Dendritic cell treated with granulocyte-macrophage colony-stimulating factor and Interleukin-4, amounts not matched to agents 40 ng/mL and 50 ng/mL, for 4 days (primary cell): ENCODE measurements at regions not wholly inside any gene's neighbourhood (a gene's known extent, or its start where the extent isn't known, plus 50 kb on each side); places are given as distances from the start of the nearest gene placed in this dataset.
"Not testable (repeated sequence)": the region's sequence is repeated elsewhere in the genome, so short reads cannot be mapped to it uniquely, and the experiment has no call there.

Experiments
- H3K27ac Mint-ChIP-seq: one replicate; pipeline ENCODE4 v1.8.0; 2022; ENCODE audit warnings: mild to moderate bottlenecking, mixed read lengths
- H3K27me3 Mint-ChIP-seq: one replicate; pipeline ENCODE4 v1.8.0; 2022; ENCODE audit warnings: mild to moderate bottlenecking, mixed read lengths
- H3K36me3 Mint-ChIP-seq: one replicate; pipeline ENCODE4 v1.8.0; 2022; ENCODE audit warnings: low read depth, mixed read lengths
- H3K4me1 Mint-ChIP-seq: one replicate; pipeline ENCODE4 v1.8.0; 2022; ENCODE audit warnings: low read depth, mixed read lengths
- H3K4me3 Mint-ChIP-seq: one replicate; pipeline ENCODE4 v1.8.0; 2022; ENCODE audit warnings: mild to moderate bottlenecking, moderate library complexity, mixed read lengths
- H3K9me3 Mint-ChIP-seq: one replicate; pipeline ENCODE4 v1.8.0; 2022; ENCODE audit warnings: mixed read lengths
- intact Hi-C: fragments of 100-400 bp; cut with micrococcal nuclease; formaldehyde crosslinking; loops from one replicate; pipeline ENCODE4 v1.15.0; 2022

DNA sequence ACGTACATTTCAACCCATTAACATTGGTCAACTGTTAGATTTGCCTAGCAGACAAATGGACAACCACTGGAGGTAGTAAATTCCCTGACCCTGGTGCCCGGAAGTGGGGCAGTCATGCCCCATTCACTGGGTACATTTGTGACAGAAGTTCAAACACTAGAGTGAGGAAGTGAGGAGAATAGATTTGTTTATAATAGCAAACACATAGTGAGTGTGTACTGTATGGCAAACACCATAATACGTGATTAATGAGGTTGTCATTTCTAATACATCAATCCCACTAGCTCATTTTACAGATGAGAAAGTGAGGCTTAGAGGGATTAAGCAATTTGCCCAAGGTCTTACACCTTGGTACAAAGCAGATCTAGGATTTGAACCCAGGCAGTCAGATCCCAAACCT lies 181.9 kb upstream of the MKLN1 start:
- Mint-ChIP-seq H3K27me3 (peaks cover 4% of the 10 kb centered on the region), H3K27ac (no peak overlapping the region), H3K4me1 (no peaks in the 10 kb centered on the region), H3K4me3 (no peak overlapping the region), H3K36me3 (no peaks in the 10 kb centered on the region), H3K9me3 (peaks cover 13% of the 10 kb centered on the region)
- intact Hi-C loops = no loop called here

DNA sequence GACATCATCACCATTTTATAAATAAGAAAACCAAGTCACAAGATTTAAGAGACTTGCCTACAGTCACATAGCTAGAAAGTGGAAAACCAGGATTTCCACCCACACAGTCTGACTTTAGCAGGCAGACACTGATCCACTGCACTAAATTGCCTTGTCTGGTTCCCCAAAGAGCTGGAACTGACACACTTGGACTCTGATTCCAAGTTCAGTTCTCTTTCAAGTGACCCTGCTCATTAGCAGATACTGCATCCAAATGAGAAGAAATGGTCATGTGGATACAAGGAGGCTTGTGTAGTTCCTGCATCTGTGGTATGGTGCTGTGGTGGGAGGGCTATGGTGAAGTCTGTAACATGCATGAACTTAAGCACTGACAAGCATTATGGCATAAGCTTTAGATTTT lies 180.1 kb upstream of the MKLN1 start:
- Mint-ChIP-seq H3K4me1 (no peaks in the 10 kb centered on the region), H3K9me3 (no peaks in the 10 kb centered on the region), H3K36me3 (no peaks in the 10 kb centered on the region), H3K27ac (no peak overlapping the region), H3K27me3 (peaks cover 6% of the 10 kb centered on the region), H3K4me3 (no peak overlapping the region)
- intact Hi-C loops = no loop called here

DNA sequence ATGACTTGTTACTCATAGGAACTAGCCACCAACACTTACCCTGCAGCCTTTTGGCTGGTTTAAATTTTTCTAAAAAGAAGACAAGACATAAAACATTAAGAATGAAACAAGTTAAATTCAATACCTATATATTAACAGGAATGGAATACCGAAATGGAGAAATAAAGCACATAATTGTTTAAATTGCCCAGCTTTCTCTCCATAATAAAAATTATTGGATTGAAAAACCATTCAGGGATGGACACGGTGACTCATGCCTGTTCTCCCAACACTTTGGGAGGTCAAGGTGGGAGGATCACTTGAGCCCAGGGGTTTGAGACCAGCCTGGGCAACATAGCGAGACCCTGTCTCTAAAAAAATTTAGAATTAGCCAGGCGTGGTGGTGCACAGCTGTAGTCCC lies 179.4 kb upstream of the MKLN1 start:
- no peak overlapping the region for H3K4me3 Mint-ChIP-seq
- H3K9me3 Mint-ChIP-seq = no peaks in the 10 kb centered on the region
- peaks cover 6% of the 10 kb centered on the region for H3K27me3 Mint-ChIP-seq
- H3K27ac Mint-ChIP-seq = no peak overlapping the region
- H3K4me1 Mint-ChIP-seq = no peaks in the 10 kb centered on the region
- intact Hi-C loops = no loop called here
- no peaks in the 10 kb centered on the region for H3K36me3 Mint-ChIP-seq

DNA sequence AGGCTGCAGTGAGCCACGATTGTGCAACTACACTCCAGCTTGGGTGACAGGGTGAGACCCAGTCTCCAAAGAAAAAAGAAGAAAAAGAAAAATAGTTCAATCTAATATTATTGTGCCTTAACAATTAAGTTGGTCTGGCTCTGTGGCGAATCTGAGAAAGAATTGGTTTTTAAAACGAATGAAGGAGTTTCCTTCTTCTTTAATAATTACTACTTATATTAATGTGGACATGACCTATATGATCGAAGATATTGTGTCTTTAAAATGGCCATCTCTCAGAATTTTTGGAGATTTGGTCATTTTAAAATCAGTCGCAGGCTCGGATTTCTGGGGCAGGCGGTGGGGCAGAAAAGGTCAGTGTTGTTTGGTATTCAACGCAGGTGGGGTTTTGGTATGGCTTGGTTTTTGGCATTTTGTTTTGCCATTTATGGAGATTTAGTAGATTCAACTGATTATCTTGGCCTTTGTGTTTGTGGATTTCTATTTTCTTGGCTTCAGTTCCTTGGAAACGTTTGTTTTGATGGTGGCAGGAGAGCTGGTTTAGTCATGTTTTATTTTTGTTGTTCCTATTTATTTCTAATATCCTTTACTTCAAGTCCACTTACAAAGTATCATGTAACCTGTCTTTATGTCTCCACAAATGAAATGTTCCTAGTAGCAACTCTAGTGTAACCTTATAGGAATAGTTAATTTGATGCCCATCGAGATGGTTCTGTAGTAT lies 178.8 kb upstream of the MKLN1 start:
- H3K36me3 Mint-ChIP-seq = no peaks in the 10 kb centered on the region
- intact Hi-C loops = no loop called here
- no peak overlapping the region for H3K4me3 Mint-ChIP-seq
- no peak overlapping the region for H3K27ac Mint-ChIP-seq
- no peaks in the 10 kb centered on the region for H3K9me3 Mint-ChIP-seq
- H3K4me1 Mint-ChIP-seq = no peaks in the 10 kb centered on the region
- peaks cover 6% of the 10 kb centered on the region for H3K27me3 Mint-ChIP-seq

DNA sequence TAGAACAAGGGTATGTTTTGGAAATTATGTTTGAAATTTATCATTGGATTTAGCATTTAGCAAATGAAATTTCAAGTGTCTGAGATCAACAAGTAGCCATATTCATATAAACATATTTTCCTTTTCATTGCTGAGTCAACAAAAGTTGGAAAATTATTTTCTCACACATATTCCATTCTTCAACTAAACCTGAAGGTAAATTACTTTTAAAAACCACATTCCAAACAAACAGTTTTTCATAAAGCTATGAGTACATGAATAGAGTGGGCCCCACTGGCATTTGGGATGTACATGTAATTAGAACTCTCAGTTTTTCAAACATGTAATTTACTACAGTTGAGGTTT lies 178.3 kb upstream of the MKLN1 start:
- intact Hi-C loops = no loop called here

DNA sequence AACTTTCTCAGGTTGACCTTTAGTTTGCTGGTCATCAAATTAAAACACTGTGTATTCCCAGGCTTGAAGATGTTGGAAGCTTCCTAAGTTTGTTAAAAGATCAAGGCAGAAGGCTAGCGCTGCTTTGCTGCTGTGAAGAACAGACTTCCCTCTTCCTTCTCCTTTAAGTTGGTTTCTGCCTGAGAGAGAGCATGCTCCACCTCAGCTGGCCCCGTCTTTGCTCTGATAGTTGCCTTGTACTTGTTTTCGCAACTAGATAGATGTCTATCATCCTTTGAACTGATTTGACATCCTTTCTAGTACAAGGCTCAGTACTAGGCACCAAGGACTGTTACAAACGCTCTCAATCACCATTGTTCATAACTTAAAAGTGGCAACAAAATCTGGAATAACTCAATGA lies 177.8 kb upstream of the MKLN1 start:
- Mint-ChIP-seq H3K36me3 (no peaks in the 10 kb centered on the region), H3K4me3 (no peak overlapping the region), H3K27ac (no peak overlapping the region), H3K27me3 (peaks cover 6% of the 10 kb centered on the region), H3K4me1 (no peaks in the 10 kb centered on the region), H3K9me3 (no peaks in the 10 kb centered on the region)
- intact Hi-C loops = no loop called here

More for the DNA sequence above, 178.3 kb upstream of the MKLN1 start:
- Mint-ChIP-seq H3K4me3 (no peak overlapping the region), H3K36me3 (no peaks in the 10 kb centered on the region), H3K27me3 (peaks cover 6% of the 10 kb centered on the region), H3K27ac (no peak overlapping the region), H3K4me1 (no peaks in the 10 kb centered on the region), H3K9me3 (no peaks in the 10 kb centered on the region)

DNA sequence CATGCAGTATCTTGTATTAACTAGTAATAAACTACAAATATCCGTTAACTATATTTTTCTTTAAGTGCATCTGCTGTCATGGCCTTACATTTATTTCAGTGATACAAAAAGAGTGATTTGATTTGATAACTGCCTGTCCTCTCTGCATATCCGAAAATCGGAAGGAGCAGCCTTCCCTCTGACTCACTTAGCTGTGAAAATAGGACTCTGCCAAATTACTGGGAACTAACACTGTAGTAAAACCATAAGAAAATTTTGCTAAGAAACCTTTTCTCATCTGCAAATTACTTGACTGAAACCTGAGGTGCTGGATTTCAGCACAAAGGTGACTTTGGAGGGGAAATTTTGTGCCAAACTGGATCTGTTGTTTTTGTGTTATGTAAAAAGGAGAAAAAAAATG lies 176.6 kb upstream of the MKLN1 start:
- H3K36me3 Mint-ChIP-seq = no peaks in the 10 kb centered on the region
- H3K27ac Mint-ChIP-seq = no peak overlapping the region
- no peaks in the 10 kb centered on the region for H3K9me3 Mint-ChIP-seq
- H3K4me3 Mint-ChIP-seq = no peak overlapping the region
- intact Hi-C loops = no loop called here
- H3K27me3 Mint-ChIP-seq = peaks cover 6% of the 10 kb centered on the region
- H3K4me1 Mint-ChIP-seq = no peaks in the 10 kb centered on the region

DNA sequence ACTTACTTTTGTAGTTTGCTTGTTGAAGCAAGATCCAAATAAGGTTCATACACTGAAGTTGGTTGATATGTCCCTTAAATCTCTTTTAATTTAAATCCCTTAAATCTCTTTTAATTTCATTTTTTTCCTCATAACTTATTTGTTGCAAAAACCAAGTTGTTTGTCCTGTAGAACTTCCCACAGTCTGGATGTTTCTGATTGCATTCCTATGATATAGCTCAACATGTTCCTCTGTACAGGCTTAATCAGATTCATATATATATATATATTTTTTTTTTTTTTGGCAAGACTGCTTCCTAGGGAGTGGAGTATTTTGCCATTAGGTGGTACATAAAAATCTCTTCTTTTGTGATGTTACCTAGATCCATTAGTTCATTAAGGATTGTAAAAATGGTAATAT lies 174.9 kb upstream of the MKLN1 start:
- Mint-ChIP-seq H3K27ac (no peak overlapping the region), H3K4me3 (no peak overlapping the region), H3K36me3 (no peaks in the 10 kb centered on the region), H3K9me3 (no peaks in the 10 kb centered on the region), H3K4me1 (no peaks in the 10 kb centered on the region), H3K27me3 (peaks cover 6% of the 10 kb centered on the region)
- intact Hi-C loops = no loop called here

DNA sequence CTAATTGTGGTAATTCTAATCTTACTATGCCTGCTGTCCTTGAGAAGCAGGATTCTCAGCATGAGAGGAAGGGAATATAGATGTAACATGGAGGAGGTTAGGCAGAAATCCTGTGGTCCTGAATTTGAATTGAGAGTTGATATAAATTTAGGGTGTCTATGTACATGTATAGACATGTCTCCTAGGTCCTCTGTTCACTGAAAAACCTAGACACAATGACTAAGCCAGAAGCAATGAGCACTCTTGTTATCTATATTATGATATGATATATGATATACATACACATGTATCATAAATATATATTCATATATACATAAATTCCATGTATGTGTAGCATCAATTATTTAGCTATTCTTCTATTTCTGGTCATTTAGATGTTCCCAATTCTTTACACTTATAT lies 173.3 kb upstream of the MKLN1 start:
- Mint-ChIP-seq H3K4me3 (no peak overlapping the region), H3K27ac (no peak overlapping the region), H3K27me3 (peaks cover 8% of the 10 kb centered on the region), H3K4me1 (no peaks in the 10 kb centered on the region), H3K9me3 (no peaks in the 10 kb centered on the region), H3K36me3 (no peaks in the 10 kb centered on the region)
- intact Hi-C loops = no loop called here

DNA sequence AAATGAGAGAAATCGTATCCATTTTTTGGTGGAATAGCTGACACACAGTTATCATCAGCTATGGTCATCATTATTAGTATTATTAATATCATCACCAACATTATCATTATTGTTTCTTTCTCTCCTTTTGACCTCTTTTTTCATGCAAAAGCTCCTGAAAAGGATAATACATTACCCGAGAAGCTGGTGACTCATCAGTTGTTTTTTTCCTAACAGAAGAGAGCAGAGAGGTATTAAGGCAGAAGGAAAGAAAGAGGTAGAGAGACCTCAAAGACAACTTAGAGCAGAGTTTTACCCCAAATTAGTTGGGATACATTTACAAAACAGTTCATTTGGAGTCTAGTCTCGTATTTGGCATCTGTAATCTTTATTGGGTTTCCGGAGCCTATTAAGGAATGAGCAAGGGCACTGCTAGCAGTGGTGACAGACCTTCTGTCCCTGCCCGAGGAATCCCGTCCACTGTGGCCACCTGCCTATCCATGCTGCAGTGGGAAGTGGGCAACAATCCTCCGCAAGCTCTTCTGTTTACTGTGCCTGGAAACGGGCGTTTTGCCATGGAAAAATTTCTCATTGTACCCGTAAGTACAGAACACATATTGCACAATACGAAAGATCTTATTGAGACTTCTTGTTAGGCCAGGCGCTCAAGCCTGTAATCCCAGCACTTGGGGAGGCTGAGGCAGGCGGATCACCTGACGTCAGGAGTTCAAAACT lies 170.0 kb upstream of the MKLN1 start:
- peaks cover 6% of the 10 kb centered on the region for H3K27me3 Mint-ChIP-seq
- H3K27ac Mint-ChIP-seq = no peak overlapping the region
- intact Hi-C loops = no loop called here
- H3K4me1 Mint-ChIP-seq = no peaks in the 10 kb centered on the region
- no peaks in the 10 kb centered on the region for H3K9me3 Mint-ChIP-seq
- H3K4me3 Mint-ChIP-seq = no peak overlapping the region
- H3K36me3 Mint-ChIP-seq = no peaks in the 10 kb centered on the region

DNA sequence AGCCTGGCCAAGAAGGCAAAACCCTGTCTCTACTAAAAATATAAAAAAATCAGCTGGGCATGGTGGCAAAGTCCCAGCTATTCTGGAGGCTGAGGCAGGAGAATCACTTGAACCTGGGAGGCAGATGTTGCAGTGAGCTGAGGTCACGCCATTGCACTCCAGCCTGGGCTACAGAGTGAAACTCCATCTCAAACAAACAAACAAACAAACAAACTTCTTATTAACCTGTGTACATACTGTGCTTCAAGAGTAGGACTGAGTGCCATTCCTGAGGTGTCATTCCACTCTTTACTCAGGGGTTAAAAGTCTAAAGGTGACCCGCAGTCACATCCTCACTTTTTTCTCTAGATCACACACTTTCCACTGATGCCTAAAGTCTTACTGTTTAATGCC lies 169.4 kb upstream of the MKLN1 start:
- H3K27ac Mint-ChIP-seq, H3K36me3 Mint-ChIP-seq, intact Hi-C loops, H3K4me3 Mint-ChIP-seq, H3K4me1 Mint-ChIP-seq, H3K9me3 Mint-ChIP-seq, H3K27me3 Mint-ChIP-seq: not testable (repeated sequence)

DNA sequence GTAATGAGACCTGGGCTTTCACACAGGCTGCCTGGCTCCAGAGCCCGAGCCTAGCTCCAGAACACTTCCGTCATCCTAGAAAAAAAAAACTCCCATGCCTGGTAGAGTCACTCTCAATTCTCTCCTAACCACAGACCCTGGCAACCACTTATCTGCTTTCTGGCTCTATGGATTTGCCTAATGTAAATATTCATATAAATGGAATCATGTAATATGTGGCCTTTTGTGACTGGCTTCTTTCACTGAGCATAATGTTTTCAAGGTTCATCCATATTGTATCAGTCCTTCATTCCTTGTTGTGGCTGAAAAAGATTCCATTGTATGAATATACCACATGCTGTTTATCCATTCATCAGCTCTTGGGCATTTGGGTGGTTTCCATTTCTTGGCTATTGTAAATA lies 167.7 kb upstream of the MKLN1 start:
- Mint-ChIP-seq H3K4me1 (no peaks in the 10 kb centered on the region), H3K36me3 (no peaks in the 10 kb centered on the region), H3K27me3 (peaks cover 6% of the 10 kb centered on the region), H3K4me3 (no peak overlapping the region), H3K27ac (no peak overlapping the region), H3K9me3 (no peaks in the 10 kb centered on the region)
- intact Hi-C loops = no loop called here

DNA sequence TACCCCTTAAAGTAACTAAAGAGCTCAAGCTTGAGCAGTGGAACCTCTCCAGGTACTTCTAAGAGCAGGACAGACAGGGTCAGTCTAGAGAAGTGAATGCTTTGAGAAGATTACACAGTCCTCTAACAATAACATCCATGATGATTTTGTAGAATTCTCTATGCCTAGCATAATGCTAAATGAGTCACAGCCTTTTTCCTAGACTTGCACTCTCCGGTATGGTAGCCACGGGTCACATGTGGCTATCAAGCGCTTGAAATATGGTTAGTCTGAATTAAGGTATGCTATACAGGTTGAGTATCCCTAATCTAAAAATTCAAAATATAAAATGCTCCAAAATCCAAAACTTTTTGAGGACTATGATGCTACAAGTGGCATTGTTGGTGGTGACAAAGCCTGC lies 166.6 kb upstream of the MKLN1 start:
- no peak overlapping the region for H3K27ac Mint-ChIP-seq
- peaks cover 4% of the 10 kb centered on the region for H3K27me3 Mint-ChIP-seq
- H3K9me3 Mint-ChIP-seq = no peaks in the 10 kb centered on the region
- intact Hi-C loops = no loop called here
- no peak overlapping the region for H3K4me3 Mint-ChIP-seq
- H3K4me1 Mint-ChIP-seq = no peaks in the 10 kb centered on the region
- no peaks in the 10 kb centered on the region for H3K36me3 Mint-ChIP-seq

DNA sequence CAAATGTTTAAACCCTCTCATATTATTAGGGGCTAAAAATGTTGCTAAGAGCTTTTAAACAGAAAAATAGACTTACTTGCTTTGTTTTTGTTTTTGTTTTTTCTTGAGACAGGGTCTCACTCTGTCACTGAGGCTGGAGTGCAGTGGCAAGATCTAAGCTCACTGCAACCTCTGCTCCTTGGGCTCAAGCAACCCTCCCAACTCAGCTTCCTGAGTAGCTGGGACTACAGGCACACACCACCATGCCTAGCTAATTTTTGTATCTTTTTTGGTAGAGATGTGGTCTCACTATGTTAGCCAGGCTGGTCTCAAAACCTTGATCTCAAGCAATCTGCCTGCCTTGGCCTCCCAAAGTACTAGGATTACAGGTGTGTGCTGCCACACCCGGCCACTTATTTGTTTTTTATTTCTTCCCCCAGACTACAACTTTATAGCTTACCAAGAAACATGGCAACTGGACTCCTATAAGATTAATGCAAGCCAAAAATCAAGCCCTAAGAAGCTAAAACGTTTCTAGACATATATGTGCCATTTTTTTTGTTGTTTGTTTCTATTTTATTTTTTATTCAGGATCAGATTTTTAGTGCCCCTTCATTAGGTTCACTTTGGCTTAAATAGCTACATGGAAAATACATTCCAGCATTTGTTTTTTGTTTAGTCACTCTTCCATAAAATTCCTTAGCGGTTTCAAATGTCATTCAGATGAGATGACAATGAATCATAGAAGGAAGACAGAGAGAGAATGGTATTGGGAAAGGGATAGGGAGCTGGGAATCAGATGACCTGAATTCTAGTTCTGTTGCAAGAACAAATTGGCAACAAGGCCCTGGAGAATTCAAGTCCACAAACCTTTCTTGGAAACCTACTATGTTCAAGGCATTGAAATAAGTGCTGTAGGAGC lies 163.4 kb upstream of the MKLN1 start:
- Mint-ChIP-seq H3K9me3 (no peaks in the 10 kb centered on the region), H3K4me1 (no peaks in the 10 kb centered on the region), H3K36me3 (no peaks in the 10 kb centered on the region), H3K27ac (no peak overlapping the region), H3K27me3 (peaks cover 3% of the 10 kb centered on the region), H3K4me3 (no peak overlapping the region)
- intact Hi-C loops = no loop called here
